Muscle of arm (tissue), 1 donor: ENCODE measurements at regions not wholly inside any gene's neighbourhood (a gene's known extent, or its start where the extent isn't known, plus 50 kb on each side); places are given as distances from the start of the nearest gene placed in this dataset.

Experiments used
- DNase-seq: peaks from one replicate; pipeline ENCODE4 v3.0.0-alpha.2; 2013

DNA sequence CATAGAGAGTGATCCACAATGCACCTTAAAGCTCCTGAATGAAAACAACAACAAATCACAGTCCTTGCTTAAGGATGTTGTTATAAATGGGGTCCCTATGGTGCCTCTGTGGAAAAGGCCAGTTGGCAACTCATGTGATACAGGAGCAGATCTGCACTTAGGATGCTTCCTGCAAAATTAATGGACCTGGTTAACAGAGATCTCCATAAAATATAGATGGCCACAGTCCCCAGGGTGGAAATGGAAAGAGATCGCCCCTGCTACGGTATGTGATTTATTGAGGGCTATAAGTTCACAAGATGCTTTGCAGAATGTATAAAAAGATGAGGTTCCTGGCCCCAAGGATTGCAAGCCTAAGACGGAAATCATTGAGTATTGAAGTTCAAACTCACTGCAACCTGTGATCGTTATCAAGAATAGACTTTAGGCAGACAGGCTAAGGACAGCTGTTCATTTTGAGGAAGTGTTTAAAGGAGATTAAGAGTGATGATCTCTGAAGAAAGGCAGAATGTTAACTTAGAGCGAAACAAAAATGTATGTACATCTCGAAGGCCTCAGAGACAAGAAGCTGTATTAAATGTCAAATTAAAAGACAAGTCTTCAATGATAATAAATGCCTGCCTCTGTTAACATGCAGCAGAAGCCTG, 174.1 kb upstream of the PLPP4 start:
- no peak for DNase-seq

DNA sequence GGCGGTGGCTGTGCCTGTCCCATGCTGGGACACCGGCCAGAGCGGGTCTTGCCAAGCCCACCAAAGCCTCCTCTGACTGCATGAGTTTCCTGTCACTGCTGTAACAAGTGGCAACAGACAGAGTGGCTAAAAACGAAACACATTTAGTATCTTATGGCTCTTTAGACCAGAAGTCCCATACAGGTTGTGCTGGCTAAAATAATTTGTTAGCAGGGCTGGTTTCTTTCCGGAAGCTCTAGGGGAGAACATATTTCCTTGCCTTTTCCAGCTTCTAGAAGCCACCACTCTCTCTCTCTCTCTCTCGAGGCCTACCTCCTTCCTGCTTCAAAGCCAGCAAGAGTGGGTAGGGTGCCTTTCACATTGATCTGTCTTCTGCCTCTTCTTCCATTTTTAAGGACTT, 171.6 kb upstream of the PLPP4 start:
- DNase-seq = no peak

DNA sequence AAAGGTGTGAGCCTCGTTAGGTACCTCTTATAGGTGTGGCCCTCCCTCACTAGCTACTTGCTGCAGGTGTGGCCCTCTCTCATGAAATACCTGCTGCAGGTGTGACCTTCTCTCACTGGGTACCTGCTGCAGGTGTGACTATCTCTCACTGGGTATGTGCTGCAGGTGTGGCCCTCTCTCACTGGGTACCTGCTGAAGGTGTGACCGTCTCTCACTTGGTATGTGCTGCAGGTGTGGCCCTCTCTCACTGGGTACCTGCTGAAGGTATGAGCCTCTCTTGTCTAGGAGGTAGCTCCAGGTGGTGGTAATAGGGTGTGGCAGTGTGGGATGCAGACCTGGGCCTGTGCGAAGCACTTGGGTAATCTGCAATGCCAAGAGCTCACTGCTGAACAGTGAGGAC, 170.7 kb upstream of the PLPP4 start:
- no peak for DNase-seq

DNA sequence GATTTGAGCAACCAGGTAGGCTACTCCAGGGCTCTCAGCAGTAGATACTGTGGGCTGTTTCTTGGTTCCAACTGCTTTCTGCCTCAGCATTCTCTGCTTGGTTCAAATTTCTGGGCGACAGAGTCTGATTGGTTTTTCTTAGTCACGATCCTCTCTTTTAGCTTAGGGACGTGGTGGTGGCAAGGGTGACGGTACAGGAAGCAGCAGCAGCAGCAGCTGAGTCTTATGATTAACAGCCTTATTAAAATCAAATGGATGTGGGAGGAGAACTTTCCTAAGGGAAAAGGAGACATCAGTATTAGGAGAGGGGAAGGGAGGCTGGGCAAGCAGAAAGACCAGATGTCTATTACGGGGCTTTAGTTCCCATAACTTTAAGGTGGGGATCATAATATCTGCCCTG, 156.5 kb upstream of the PLPP4 start:
- no peak for DNase-seq

DNA sequence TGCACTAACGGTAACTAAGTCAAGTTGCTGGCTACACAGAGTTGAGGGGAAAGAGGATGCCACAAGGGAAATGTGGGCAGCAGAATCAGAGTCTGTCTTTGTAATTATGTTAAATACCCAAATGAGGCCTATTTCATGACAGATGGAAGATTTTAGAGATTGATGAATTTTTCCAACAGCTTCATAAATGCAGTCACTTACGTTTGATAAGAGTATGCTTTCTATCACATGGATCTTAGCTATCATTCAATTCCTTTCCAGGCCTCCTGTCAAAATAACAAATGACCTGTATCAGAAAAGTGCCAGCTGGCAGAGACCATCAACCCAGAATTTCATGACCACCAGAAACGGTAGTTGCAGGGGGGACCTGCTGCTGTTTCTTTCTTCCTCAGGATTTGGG, 148.4 kb upstream of the PLPP4 start:
- DNase-seq = no peak

DNA sequence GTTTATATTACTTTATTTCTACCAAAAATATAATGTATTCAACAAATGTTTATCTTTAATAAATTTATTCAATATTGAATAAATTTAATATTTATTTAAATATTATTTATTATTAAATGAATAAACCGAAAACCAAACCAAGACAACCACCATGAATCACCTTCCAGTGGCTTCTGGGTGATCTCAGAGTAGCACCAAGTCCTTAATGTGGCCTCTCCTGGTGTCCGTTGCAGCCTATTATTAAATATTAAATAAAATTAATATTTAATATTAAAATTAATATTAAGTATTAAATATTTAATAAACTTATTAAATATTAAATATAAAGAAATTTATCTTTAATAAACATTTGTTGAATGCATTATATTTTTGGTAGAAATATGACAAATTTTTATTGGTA, 143.3 kb upstream of the PLPP4 start:
- no peak for DNase-seq

DNA sequence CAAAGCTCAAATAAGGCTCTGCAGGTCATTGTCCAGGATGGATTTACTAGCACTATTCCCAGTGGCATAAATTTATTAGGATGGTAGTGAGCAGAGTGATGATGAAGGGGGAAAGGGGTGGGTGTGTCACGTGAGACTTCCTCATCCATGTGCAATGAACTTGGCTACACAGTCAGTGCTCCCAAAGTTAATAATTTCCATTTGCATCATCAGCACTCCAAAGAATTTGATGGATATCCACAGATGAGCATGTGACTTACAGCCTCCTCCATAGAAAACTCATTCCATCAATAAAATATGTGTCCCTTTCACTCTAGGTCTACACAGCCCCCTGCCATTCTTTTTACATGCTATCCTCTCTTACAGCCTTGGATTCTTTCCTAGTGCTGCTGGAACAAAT, 142.6 kb upstream of the PLPP4 start:
- no peak for DNase-seq

DNA sequence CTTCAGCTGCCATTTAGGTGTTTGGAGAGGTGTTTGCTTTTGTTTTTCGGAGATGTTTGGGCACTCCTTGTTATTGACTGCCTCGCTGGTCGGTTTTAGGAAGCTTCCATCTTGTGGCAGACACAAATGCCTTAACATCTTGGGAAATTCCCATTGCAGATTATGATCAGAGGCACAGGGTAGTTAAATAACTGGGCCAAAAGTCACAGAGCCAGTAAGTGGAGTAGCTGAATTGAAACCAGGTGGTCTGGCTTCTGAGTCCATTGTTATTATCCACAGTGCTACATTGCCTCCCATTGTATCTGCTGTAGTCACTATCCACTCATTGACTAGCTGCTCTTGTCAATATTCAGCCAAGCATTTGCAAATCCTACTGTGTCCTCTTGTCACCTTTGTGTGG, 138.2 kb upstream of the PLPP4 start:
- no peak for DNase-seq

DNA sequence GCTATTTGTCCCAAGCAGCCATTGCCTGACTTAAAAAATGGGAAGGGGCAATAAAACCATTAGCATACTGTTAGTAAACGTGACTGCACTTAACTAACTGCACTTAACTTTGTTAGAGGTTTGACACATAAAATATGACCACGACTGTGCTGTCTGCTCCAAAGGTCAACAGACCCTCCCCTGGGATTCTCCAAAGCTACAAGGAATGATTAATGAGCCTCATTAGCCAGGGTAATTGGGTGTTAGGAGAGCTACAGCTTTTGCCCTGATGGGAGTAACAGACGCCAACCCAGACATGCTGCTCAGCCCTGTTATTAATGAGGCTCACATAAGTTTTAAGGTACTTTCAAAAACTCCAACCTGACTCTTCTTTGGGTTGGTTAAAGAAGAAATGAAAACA, 129.4 kb upstream of the PLPP4 start:
- DNase-seq = no peak

DNA sequence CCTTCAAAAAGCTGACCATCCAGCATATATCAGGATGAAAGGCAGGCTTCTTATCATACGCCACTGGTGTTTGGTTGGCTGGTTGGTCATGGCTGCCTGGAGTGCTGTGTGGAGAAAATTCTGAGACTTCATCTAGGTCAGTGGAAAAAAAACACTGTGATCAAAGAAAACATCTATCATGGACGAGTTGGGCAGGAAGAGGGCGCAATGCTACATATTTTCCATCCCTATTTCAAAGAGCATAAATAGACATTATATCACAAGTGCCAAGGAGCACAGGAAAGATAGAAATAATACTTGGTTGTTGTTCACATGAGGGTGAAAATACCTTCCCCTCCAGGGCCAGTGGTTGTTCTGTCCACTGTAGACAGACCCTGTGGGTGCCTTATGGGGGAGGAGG, 128.4 kb upstream of the PLPP4 start:
- DNase-seq = no peak

DNA sequence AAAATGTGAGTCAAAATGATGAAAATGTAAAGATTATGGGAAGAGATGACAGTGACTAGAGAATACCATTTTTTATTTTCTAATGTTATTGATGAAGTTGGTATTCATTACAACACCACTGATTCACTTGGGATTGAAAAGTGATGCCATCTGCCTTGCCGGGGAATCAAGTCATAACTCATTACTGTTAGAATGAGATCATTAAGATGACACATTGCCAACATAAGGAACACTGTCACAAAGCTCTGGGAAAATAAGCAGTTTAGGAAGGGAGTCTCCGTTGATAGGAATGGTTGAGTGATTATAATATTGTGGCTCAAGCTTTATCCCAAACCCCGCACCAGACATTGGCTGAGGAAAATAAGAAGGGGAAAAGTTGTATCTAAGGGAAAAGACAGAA, 121.5 kb upstream of the PLPP4 start:
- DNase-seq = no peak

DNA sequence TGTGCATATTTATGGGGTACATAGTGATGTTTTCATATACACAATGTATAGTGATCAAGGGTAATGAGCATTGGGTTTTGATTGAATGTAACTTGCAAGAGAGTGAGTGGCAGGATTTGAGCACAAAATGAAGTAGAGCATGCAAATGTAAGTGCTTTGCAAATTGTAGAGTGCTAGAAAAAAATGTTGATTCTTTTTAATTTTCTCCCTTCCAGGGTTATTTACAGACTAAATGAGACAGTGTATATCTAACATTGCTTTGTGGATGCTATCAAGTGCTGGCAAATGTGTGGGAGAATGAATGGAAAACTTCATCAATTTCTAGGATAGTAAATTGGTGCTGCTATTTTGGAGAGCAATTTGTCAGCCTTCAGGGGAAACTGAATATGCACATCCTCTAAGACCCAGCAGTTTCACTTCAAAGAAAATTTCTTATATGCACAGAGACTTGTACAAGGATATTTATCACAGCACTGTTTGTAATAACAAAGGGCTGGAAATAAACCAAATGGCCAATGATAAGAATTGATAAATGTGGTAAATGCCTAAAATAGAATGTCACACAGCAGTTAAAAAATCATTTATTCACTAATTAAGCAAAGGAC, 120.6 kb upstream of the PLPP4 start:
- no peak for DNase-seq

DNA sequence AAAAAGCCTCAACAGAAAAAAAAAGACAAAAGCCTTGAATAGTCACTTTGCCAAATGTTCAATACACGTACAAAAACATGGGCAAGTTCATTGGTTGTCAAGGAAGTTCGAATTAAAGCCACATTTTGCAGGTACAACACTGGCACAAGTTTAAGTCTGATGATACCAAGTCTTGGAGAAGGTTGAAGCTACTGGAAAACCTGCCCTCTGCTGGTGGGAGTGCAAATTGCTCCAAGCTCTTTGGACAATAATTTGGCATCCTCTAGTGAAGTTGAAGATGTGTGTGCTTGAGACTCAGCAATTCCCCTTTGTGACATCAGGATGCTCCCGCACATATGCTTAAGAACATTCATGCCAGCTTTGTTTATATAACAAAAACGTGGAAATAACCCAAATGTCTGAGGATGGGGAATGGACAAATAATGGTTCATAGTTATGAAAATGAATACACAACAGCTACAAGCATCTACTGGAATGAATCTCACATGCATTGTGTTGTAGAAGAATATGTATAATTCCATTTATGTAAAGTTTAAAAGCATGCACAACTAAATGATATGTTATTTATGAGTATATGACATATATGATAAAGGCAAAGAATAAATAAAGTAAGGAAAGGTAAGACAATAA, 120.0 kb upstream of the PLPP4 start:
- DNase-seq = peak; percentile 12

DNA sequence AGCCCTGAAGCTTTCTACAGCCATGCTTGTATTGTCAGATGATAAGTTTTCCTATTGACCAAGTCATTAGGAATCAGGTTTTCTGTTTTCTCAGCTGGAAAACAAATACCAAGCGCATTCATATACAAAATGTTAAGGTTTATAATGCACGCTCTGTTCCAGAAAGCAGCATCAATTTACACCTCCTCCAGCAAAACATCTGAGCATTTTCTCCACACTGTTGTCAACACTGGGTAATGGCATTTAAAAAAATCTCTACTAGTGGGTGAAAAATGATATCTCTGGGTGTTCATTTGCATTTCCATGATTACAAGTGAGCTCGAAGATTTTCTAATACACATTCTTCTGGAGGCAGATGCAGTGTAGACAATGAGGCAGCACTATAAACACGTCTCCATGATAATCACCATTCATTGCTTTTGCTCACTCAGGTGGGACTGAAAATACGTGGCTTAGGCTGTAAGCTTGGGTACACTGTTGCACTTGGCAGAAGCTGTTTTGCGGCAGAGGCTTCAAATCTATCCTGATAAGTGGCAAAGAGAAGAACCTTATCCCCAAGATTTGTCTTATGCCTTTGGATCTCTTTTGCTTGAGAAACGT, 114.8 kb upstream of the PLPP4 start:
- DNase-seq = no peak

DNA sequence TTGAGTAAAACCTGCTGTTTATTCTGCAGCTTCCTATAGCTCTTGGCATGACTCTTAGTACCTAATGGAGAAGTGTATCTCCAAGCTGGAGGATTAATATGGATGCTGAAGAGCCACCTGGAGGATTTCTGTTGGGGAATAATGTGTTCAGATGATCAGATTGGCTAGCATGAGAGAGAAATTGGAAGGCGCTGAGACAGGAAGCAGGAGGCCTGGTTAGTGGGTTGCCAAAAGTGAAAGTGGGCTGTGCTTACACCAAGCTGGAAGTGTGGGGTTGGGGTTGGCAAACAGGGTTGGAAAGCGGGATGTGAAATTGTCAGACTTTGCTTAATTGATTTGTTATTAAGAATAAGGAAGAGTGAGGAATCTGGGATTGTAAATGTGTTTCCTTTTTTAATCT, 111.8 kb upstream of the PLPP4 start:
- DNase-seq = no peak

DNA sequence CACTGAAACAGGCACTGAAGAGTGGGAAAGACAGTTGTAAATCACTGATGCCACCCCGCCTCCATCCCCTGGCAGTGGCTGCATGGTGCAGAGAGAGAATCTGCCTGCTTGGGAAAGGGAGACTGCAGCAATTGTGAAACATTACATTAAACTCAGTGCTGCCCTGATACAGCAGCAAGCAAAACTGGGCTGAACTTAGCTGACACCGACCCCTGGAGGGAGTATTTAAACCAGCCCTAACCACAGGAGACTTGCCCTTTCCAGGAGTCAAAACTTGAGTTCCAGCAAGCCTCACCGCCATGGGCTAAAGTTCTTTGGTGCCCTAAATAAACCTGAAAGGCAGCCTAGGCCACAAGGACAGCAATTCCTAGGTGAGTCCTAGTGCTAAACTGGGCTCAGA, 109.4 kb upstream of the PLPP4 start:
- no peak for DNase-seq

DNA sequence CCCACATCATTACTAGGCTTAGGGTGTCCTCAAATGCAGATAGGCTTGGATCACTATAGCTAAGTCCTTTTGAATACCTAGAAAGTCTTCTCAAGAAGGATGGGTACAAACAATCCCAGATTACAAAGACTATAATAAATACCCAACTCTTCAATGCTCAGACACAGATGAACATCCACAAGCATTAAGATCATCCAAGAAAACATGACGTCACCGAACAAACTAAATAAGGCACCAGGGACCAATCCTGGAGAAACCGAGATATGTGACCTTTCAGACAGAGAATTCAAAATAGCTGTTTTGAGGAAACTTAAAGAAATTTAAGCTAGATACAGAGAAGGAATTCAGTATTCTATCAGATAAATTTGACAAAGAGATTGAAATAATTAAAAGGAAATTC, 108.0 kb upstream of the PLPP4 start:
- no peak for DNase-seq

DNA sequence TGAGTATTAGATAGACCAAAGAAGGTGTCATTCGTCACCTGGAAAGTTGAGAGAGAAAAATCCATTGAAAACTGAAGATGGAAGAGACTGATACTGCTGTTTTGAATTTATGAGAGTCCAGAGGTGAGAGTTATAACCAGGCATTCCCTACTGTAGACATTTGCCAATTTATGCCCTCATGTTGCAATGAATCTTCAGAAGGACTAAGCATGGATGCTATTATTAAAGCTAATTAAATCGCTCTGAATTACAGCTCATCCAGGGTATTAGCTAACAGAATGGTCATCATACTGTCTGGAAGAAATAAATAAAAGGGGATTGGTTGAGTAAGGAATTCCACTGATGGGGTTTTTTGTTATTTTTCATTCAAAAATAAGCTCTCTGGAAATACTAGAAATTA, 101.6 kb upstream of the PLPP4 start:
- DNase-seq = no peak

DNA sequence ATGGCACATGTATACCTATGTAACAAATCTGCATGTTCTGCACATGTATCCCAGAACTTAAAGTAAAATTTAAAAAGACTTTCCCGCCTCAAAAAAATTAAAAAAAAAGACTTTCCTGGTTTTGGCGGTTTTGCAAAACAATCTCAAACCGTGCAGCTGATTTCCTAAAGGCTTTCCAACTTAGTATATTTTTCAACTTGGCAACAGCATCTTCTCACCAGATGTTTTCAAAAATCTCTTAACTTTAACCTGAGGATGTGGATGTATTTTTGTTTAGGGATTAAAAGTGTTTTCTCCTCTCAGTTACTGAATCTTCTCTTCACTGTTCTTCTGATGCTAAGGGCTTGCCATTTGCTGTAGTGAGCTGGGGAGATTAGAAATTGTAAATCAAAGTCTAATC, 96.5 kb upstream of the PLPP4 start:
- peak; percentile 43 for DNase-seq

DNA sequence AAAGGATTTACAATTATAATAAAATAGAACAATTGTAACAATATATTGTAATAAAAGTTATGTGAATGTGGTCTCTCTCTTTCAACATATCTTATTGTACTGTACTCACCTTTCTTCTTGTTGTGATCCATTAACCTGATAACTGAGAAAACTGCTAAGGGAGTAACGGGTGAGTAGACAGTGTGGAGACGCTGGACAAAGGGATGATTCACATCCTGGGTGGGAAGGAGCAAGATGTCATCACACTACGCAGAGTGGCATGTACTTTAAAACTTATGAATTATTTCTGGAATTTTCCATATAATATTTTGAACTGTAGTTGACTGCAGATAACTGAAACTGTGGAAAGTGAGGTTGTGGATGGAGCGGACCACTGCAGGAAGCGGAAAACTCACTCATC, 91.2 kb upstream of the PLPP4 start:
- no peak for DNase-seq

DNA sequence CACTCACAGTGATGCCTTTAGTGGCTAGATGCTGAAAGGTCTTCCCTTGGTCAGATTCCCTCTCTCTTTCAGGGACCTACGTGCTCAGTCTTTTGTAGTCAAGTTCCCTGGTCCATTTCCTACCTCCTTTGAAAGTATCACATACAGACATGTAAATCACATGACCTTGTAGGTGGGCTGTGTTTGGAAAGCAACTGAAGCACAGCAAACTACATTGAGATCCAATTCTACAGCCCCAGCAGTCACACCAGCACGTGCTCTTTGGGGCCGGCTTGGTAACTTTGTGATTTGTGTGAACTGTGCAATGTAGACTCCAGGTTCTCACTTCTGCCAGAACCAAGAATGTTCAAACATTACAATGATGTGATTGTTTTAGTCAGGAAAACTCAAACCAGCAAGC, 89.7 kb upstream of the PLPP4 start:
- DNase-seq = no peak

DNA sequence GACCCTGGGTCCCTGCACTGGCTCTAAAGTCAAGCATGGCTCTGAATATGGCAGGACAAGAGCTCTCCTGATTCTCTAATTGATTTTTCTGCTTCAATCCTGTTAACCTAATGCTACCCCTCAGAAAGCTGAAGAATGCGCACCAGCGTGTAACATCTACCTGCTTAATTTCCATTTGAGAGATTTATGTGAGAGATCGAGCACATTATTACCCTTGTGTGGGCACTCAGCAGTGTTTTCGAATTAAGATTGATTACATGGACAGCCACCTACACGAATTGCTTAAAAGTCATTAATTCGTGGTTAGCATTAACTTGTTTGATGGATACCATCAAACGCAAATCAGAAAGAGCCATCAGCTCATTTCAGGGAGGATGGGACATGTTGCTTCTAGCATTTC, 88.7 kb upstream of the PLPP4 start:
- no peak for DNase-seq

DNA sequence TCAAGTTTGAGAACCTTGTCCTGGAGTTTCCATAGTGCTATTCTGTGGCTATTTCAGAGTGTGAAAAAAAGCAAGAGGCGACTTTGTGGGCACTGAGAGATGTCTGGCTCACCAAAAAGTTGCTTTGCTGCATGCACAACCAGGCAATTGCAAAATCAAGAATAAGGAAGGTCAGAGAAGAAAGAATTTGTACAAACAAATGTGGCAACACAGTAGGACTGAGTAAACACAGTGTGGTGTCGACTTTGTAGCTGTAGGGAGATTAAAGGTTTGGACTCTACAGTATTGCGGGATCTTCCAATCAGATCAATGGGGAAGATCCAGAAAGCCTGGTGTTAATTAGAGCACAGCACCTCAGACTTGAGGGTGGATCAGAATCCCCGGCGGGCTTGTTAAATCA, 88.1 kb upstream of the PLPP4 start:
- no peak for DNase-seq

DNA sequence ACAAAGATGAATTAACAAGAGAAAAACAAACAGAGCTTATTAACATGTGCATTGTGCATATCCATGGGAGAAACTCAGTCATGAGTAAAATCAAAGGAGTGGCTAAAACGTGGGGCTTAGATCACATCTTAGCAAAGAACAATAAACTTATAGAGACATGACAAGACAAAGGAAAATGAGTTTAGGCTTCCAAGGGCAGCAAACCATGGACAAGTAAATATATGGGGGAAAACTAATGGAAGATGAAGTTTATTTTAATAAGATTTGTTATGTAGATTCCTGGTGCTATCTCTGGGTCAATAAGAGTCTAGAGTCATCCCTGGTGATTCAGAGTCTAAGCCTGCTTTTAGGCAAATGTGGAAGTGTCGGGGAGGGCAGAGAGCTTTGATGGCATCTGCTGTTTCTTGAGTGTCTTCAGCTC, 87.2 kb upstream of the PLPP4 start:
- DNase-seq = no peak
